Smooth muscle cell (in vitro differentiated cells): ENCODE measurements at regions not wholly inside any gene's neighbourhood (a gene's known extent, or its start where the extent isn't known, plus 50 kb on each side); places are given as distances from the start of the nearest gene placed in this dataset. TPM values are rescaled to one million over a fixed set of nuclear protein-coding genes. Genes with fewer than 3 reads are reported as not detected.

Experiments
- DNase-seq: peaks from one replicate; lab custom pipeline; 2025; ENCODE audit not compliant: unreplicated experiment; lab: John Stamatoyannopoulos, UW
- H2AFZ ChIP-seq: fragments of 200-600 bp; sonication (generic); 2 replicates; pipeline ENCODE4 v1.6.0; 2016; ENCODE audit warnings: antibody characterized with exemption, low read depth, mild to moderate bottlenecking
- H3F3A ChIP-seq: fragments of 200-600 bp; sonication (generic); 2 replicates; pipeline ENCODE4 v1.6.0; 2017; ENCODE audit warnings: antibody characterized with exemption, low read depth
- H3K27ac ChIP-seq: fragments of 200-600 bp; sonication (generic); 2 replicates; pipeline ENCODE4 v1.5.1; 2016; ENCODE audit warnings: low read depth, mild to moderate bottlenecking
- H3K27me3 ChIP-seq: fragments of 200-600 bp; sonication (generic); 2 replicates; pipeline ENCODE4 v1.6.1; 2016; ENCODE audit warnings: low read depth, mild to moderate bottlenecking
- H3K36me3 ChIP-seq: fragments of 200-600 bp; sonication (generic); 2 replicates; pipeline ENCODE4 v1.5.1; 2016; ENCODE audit warnings: low read depth
- H3K4me1 ChIP-seq: fragments of 200-600 bp; sonication (generic); 2 replicates; pipeline ENCODE4 v1.5.1; 2016; ENCODE audit warnings: low read depth
- H3K4me2 ChIP-seq: fragments of 200-600 bp; sonication (generic); 2 replicates; pipeline ENCODE4 v1.6.0; 2016; ENCODE audit warnings: mild to moderate bottlenecking
- H3K4me3 ChIP-seq: fragments of 200-600 bp; sonication (generic); 2 replicates; pipeline ENCODE4 v1.5.1; 2016; ENCODE audit warnings: mild to moderate bottlenecking
- H3K79me2 ChIP-seq: fragments of 200-600 bp; sonication (generic); 2 replicates; pipeline ENCODE4 v1.6.0; 2016; ENCODE audit warnings: low read depth, mild to moderate bottlenecking
- H3K9ac ChIP-seq: fragments of 200-600 bp; sonication (generic); 2 replicates; pipeline ENCODE4 v1.6.0; 2016; ENCODE audit warnings: low read depth
- H3K9me3 ChIP-seq: fragments of 200-600 bp; sonication (generic); replicated peaks from 2 replicates; pipeline ENCODE4 v1.5.1; 2016; ENCODE audit warnings: low read depth
- H4K20me1 ChIP-seq: fragments of 200-600 bp; sonication (generic); 2 replicates; pipeline ENCODE4 v1.6.0; 2016; ENCODE audit warnings: low read depth
- WGBS: methylation state at CpG from one replicate; pipeline ENCODE4 v1.1.7; 2016; ENCODE audit warnings: low lambda C conversion rate; 5-methylcytosine and 5-hydroxymethylcytosine counted together
- small RNA-seq: library from RNA; depleted of rRNA; stranded (forward); fragments of <200 nt; gene quantifications from one replicate; pipeline ENCODE3, GENCODE V24; 2014
- TF ChIP-seq, protein P1 (sequence below): fragments of 200-600 bp; sonication (generic); IDR thresholded peaks from 2 replicates; pipeline ENCODE4 v1.5.1; 2017; ENCODE audit warnings: borderline replicate concordance, mild to moderate bottlenecking, antibody characterized with exemption; ENCODE audit not compliant: insufficient read depth, poor library complexity, severe bottlenecking

DNA sequence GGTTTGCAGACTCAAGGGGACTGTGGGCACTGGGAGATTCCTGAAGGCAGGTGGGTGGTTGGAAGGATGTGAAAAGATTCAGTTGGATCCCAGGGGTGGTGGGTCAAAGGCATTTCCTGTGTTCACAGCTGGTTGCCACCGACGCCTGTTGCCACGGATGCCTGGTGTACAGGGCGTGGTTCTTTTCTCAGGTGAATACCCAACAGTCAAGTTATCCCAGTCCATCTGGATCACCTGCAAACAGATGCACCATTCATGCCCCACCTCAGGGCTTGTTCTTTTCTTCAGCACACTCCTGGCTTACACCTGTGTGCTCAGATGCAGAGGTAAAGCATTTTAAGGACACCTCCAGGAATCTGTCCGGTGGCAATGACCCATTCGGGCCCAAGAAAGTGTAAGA lies 55.8 kb upstream of the SHOX start:
- no peak for DNase-seq
- Histone ChIP-seq H3K4me2 (no peak overlapping the region), H3K9ac (no peak overlapping the region), H4K20me1 (no peaks in the 10 kb centered on the region), H3K9me3 (no peaks in the 10 kb centered on the region), H2AFZ (no peak overlapping the region), H3K79me2 (no peaks in the 10 kb centered on the region), H3K4me1 (no peaks in the 10 kb centered on the region), H3K27me3 (no peaks in the 10 kb centered on the region), H3K27ac (no peak overlapping the region), H3F3A (no peaks in the 10 kb centered on the region), H3K4me3 (no peak overlapping the region), H3K36me3 (no peaks in the 10 kb centered on the region)
- 69% methylated on average over 6 of the region's 6 CpGs for WGBS
- TF ChIP-seq, protein P1, sequence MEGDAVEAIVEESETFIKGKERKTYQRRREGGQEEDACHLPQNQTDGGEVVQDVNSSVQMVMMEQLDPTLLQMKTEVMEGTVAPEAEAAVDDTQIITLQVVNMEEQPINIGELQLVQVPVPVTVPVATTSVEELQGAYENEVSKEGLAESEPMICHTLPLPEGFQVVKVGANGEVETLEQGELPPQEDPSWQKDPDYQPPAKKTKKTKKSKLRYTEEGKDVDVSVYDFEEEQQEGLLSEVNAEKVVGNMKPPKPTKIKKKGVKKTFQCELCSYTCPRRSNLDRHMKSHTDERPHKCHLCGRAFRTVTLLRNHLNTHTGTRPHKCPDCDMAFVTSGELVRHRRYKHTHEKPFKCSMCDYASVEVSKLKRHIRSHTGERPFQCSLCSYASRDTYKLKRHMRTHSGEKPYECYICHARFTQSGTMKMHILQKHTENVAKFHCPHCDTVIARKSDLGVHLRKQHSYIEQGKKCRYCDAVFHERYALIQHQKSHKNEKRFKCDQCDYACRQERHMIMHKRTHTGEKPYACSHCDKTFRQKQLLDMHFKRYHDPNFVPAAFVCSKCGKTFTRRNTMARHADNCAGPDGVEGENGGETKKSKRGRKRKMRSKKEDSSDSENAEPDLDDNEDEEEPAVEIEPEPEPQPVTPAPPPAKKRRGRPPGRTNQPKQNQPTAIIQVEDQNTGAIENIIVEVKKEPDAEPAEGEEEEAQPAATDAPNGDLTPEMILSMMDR: no peak

GRCh38 chrX:576904-577560 lies 53.6 kb upstream of the SHOX start:
- no peaks in the 10 kb centered on the region for H3K9me3 ChIP-seq
- H3K4me2 ChIP-seq: no peak overlapping the region
- TF ChIP-seq, protein P1: no peak
- no peaks in the 10 kb centered on the region for H3K27me3 ChIP-seq
- no peaks in the 10 kb centered on the region for H3F3A ChIP-seq
- no peak overlapping the region for H3K9ac ChIP-seq
- 77% methylated on average over 7 of the region's 7 CpGs for WGBS
- H3K36me3 ChIP-seq: no peaks in the 10 kb centered on the region
- H3K4me3 ChIP-seq: no peak overlapping the region
- H4K20me1 ChIP-seq: no peaks in the 10 kb centered on the region
- H3K27ac ChIP-seq: no peak overlapping the region
- no peak overlapping the region for H2AFZ ChIP-seq
- no peak for DNase-seq
- H3K4me1 ChIP-seq: no peaks in the 10 kb centered on the region
- no peaks in the 10 kb centered on the region for H3K79me2 ChIP-seq

DNA sequence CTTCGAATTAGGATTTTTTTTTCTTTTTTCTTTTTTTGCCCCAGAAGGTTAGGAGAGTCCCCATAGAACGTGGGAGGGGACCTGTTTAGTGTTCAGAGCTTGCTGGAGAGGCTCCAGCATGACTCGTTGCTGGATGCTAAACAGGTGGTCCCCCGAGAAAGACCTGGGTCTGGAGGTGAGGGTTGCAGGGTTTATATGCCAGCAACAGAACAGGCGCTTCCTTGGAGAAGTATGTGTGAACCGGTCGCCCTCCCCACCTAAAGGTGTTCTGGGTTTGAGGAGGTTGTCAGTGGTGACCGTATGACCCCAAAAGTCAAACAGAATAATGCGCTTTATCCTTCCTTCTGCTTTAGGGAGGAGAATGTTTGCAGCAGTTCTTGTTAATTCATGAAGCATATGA lies 52.1 kb upstream of the SHOX start:
- Histone ChIP-seq H3K9ac (no peak overlapping the region), H3F3A (no peaks in the 10 kb centered on the region), H3K79me2 (no peaks in the 10 kb centered on the region), H3K4me3 (no peak overlapping the region), H3K4me2 (no peak overlapping the region), H3K36me3 (no peaks in the 10 kb centered on the region), H3K9me3 (no peaks in the 10 kb centered on the region), H2AFZ (no peak overlapping the region), H3K4me1 (no peaks in the 10 kb centered on the region), H4K20me1 (no peaks in the 10 kb centered on the region), H3K27me3 (no peaks in the 10 kb centered on the region), H3K27ac (no peak overlapping the region)
- 63% methylated on average over 9 of the region's 9 CpGs for WGBS
- no peak for DNase-seq
- TF ChIP-seq, protein P1: no peak

GRCh38 chrX:580030-580429 lies 50.6 kb upstream of the SHOX start:
- no peak overlapping the region for H3K4me3 ChIP-seq
- TF ChIP-seq, protein P1: no peak
- no peaks in the 10 kb centered on the region for H3K36me3 ChIP-seq
- H3K4me2 ChIP-seq: no peak overlapping the region
- no peak overlapping the region for H3K27ac ChIP-seq
- H3K79me2 ChIP-seq: no peaks in the 10 kb centered on the region
- H3K27me3 ChIP-seq: peaks cover 3% of the 10 kb centered on the region
- 39% methylated on average over 6 of the region's 7 CpGs for WGBS
- no peaks in the 10 kb centered on the region for H3K4me1 ChIP-seq
- H2AFZ ChIP-seq: no peak overlapping the region
- no peaks in the 10 kb centered on the region for H3K9me3 ChIP-seq
- no peaks in the 10 kb centered on the region for H4K20me1 ChIP-seq
- no peaks in the 10 kb centered on the region for H3F3A ChIP-seq
- no peak overlapping the region for H3K9ac ChIP-seq
- no peak for DNase-seq

Small RNA genes lying in the stretch of these regions (small RNA-seq; reads per million reads assigned to genes)
- not detected for gene KRT18P53
